IPS-NIHi11 (cell line): ENCODE measurements at regions not wholly inside any gene's neighbourhood (a gene's known extent, or its start where the extent isn't known, plus 50 kb on each side); places are given as distances from the start of the nearest gene placed in this dataset.
"Not testable (repeated sequence)": the region's sequence is repeated elsewhere in the genome, so short reads cannot be mapped to it uniquely, and the experiment has no call there.

ENCODE experiments used
- DNase-seq: peaks from one replicate; pipeline ENCODE4 v3.0.0; 2012; ENCODE audit warnings: mixed read lengths, low spot score

GRCh38 chr6:14478381-14479225 lies 361.0 kb downstream of the CD83 start:
- DNase-seq = no peak

GRCh38 chr6:14481946-14482345 lies 364.4 kb downstream of the CD83 start:
- not testable (repeated sequence) for DNase-seq

- no peak for DNase-seq
These were observed 370.1 kb downstream of the CD83 start for GRCh38 chr6:14487625-14488024.

- no peak for DNase-seq
These were observed 370.6 kb downstream of the CD83 start for GRCh38 chr6:14488180-14488579.

GRCh38 chr6:14489445-14489844 lies 371.9 kb downstream of the CD83 start:
- no peak for DNase-seq

- DNase-seq = no peak
These were observed 381.2 kb downstream of the CD83 start for GRCh38 chr6:14498748-14499147.

- no peak for DNase-seq
These were observed 381.7 kb downstream of the CD83 start for GRCh38 chr6:14499309-14499708.

- no peak for DNase-seq
These were observed 382.3 kb downstream of the CD83 start for GRCh38 chr6:14499841-14500240.

- no peak for DNase-seq
These were observed 383.2 kb downstream of the CD83 start for GRCh38 chr6:14500809-14501208.

GRCh38 chr6:14501240-14501639 lies 383.7 kb downstream of the CD83 start:
- no peak for DNase-seq

GRCh38 chr6:14501914-14502313 lies 384.3 kb downstream of the CD83 start:
- no peak for DNase-seq

- no peak for DNase-seq
These were observed 385.0 kb downstream of the CD83 start for GRCh38 chr6:14502551-14502950.

GRCh38 chr6:14505401-14505800 lies 387.8 kb downstream of the CD83 start:
- no peak for DNase-seq

GRCh38 chr6:14506656-14507246 lies 389.2 kb downstream of the CD83 start:
- no peak for DNase-seq

- no peak for DNase-seq
These were observed 391.5 kb downstream of the CD83 start for GRCh38 chr6:14509120-14509519.

- no peak for DNase-seq
These were observed 392.5 kb downstream of the CD83 start for GRCh38 chr6:14510038-14510437.

- DNase-seq = no peak
These were observed 393.6 kb downstream of the CD83 start for GRCh38 chr6:14511061-14511586.

GRCh38 chr6:14512246-14512645 lies 394.7 kb downstream of the CD83 start:
- DNase-seq = no peak

GRCh38 chr6:14513496-14514393 lies 396.2 kb downstream of the CD83 start:
- DNase-seq = no peak

GRCh38 chr6:14516956-14517355 lies 399.4 kb downstream of the CD83 start:
- no peak for DNase-seq

- no peak for DNase-seq
These were observed 400.0 kb downstream of the CD83 start for GRCh38 chr6:14517516-14518105.
